HS-5 (cell line): ENCODE measurements at regions not wholly inside any gene's neighbourhood (a gene's known extent, or its start where the extent isn't known, plus 50 kb on each side); places are given as distances from the start of the nearest gene placed in this dataset.
"Not testable (repeated sequence)": the region's sequence is repeated elsewhere in the genome, so short reads cannot be mapped to it uniquely, and the experiment has no call there.

ENCODE experiments used
- DNase-seq: peaks from one replicate; pipeline ENCODE4 v3.0.0-alpha.2; 2012; ENCODE audit warnings: low read depth

GRCh38 chr2:195352581-195352980 is 304.4 kb upstream of the SLC39A10 start:
- DNase-seq = no peak

GRCh38 chr2:195343942-195344530 is 313.0 kb upstream of the SLC39A10 start:
- DNase-seq = peak; percentile 22

- no peak for DNase-seq
Measured at GRCh38 chr2:195343540-195343939, 313.5 kb upstream of the SLC39A10 start.

DNA sequence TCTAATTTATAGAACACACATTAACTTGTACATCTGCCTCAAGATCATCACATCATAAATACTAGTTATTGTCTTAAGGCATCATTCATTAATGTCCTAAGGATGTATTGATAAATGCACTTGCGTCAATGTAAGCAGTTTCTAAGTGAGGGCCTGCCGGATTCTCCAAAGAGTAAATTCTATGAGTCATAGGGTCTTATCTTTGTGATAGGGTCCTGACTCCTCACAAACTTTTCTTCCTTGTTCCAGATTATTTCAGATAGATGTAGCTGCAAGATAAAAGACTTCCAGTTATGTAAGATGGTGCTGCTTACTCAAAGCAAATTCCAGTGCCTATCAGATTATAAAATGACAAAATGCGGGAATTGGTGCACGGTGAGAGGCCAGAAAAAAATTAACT is 315.0 kb upstream of the SLC39A10 start:
- DNase-seq = no peak

- no peak for DNase-seq
Measured at GRCh38 chr2:195338856-195339255, 318.2 kb upstream of the SLC39A10 start.

DNA sequence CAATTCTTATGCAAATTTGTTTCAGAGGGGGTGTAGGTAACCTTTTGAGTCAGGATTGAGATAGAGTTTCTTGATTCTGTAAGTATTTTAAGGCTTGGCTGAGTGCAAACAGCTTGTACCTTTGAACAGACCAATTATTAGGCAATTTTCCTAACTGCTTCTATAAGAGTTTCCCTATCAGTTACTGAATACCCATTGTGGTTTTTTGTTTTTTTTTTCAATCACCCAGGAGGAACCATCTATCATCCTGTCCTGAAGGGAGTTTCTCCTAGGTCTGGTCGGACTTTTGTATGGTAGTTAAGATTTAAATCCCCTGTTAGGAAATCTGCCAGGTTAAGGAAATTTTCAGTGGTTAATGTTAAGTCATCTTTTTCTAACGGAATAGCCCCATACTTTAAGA is 319.4 kb upstream of the SLC39A10 start:
- no peak for DNase-seq

- DNase-seq = no peak
Measured at GRCh38 chr2:195333869-195334268, 323.2 kb upstream of the SLC39A10 start.

DNA sequence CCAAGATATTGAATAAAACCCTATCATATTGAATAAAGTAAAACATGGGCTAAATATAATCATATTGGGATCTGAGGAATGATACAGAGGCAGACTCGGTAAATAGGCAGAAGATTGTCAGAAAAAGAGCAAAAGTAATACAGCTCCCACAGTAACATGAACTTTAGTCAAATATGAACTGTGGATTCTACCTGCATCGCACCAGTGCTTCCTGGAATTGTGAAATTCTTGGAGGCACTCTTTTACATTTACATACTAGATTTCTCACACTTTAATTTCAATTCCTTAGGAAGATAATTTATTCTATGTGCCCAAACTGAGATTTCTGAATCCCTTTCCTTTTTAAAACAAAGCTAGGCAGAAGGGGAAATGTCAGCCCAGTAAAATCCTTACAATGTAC is 325.1 kb upstream of the SLC39A10 start:
- DNase-seq = no peak

GRCh38 chr2:195331129-195331528 is 325.9 kb upstream of the SLC39A10 start:
- no peak for DNase-seq

DNA sequence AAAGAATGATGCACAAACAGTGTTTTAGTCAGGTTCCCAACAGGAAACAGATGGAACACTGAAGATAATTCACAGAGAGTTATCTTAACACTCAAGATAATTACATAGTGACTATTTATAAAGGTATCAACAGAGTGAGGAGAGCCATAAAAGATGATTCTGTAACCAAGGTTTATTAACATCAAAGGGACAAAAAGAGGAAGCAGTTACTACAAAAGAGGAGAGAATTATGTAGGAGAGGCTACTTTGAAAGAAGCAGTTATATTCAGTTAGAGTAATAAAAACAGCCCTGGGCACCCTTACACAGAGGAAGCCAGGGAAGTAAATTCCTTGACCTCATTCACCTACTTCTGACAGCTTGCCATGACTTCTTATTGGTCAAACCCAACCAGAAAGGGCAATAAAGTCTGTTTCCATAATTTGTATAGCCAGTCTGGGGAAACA is 326.5 kb upstream of the SLC39A10 start:
- no peak for DNase-seq

DNA sequence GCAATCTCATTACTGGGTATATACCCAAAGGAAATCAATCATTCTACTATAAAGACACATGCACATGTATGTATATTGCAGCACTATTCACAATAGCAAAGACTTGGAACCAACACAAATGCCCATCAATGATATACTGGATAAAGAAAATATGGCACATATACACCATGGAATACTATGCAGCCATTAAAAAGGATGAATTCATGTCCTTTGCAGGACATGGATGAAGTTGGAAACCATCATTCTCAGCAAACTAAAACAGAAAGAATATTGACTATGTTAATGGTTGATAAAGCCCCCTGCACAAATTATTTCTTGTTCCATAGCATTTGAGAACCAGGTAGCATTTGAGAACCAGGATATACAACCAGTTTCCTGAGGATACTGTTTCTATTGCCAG is 327.2 kb upstream of the SLC39A10 start:
- DNase-seq = not testable (repeated sequence)

- no peak for DNase-seq
Measured at GRCh38 chr2:195326537-195326936, 330.5 kb upstream of the SLC39A10 start.

DNA sequence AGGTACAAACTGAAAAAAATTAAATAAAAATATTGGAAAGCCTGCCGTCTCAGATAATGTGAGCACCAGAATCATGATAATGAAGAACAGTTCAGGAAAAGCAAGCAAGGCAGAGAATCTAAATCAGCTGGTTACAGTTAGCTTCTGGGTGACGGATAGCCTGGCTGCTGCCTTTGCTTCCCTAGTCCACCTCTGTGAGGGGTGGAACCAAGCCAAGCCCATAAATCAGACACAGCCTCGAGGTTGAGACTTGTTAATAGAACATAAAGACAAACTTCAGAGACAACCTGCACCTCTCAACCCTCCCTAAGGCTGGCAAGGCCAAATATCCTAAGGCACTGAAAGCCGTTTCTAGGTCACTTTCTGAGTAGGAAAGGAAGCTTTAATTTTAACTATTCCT is 334.7 kb upstream of the SLC39A10 start:
- no peak for DNase-seq

- no peak for DNase-seq
Measured at GRCh38 chr2:195320413-195320973, 336.5 kb upstream of the SLC39A10 start.

DNA sequence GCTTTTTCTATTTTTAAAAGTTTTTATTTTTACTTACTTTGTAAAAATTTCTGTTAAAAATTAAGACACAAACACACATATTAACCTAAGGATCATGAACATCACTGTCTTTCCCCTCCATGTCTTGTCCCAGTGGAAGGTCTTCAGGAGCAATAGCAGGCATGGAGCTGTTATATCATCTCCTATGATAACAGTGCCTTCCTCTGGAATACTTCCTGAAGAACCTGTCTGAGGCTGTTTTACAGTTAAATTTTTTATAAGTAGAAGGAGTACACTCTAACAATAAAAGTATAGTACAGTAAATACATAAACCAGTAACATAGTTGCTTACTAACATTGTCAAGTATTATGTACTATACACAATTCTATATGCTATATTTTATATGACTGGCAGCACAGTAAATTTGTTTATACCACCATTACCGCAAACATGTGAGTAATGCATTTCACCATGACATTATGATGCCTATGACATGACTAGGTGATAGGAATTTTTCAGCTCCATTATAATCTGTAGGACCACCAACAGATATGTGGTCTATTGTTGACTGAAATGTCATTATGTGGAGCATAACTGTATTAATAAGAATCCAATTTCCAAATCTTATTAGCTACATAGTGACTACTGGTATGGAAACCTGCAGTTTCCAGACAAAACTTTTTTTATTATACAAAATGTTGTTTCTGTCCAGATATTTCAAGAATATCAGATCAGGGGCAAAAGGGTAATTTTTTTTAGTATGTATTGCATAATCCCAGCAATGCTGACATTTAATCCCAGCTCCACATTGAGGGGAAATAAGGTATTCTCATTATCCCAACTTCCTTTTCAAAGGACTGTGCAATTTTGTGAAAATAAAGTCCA is 337.2 kb upstream of the SLC39A10 start:
- DNase-seq = peak; percentile 23

DNA sequence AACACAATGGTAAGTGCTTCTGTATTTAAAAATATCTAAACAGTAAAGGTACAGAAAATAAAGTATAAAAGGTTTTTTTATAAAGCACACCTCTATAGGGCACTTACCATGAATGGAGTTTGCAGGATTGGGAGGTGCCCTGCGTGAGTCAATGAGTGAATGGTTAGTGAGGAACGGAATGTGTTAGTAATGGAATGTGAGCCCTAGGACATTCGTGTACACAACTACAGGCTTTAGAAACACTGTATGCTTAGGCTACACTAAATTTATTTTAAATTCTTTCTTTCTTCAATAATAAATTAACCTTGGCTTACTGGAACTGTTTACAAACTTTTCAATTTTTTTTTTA is 337.9 kb upstream of the SLC39A10 start:
- DNase-seq = peak; percentile 64

DNA sequence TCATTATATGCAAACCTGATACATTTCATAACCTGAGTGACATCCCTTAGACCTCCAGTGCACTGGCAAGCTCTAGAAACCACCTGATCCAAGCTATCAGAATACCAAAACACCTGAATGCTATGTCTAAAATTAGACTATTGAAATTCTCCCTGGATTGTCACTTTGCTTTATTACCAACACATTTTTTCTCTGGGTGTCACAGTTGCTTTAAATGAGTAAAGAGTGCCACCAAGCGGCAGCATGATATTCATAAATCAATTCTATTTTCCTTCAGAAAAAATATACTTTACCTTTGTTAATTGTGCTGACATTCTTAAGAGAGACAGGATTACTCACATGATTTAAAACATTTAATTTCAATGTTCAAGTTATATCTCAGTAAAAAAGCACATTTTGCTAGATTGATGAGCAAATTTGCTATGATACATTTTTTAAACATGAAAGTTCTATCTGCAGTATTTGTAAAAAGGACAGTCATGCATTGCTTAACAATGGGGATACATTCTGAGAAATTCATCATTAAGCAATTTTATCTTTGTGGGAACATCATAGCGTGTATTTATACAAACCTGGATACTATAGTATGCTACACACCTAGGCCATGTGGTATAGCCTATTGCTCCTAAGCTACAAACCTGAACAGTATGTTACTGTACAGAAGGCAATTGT is 338.4 kb upstream of the SLC39A10 start:
- no peak for DNase-seq

DNA sequence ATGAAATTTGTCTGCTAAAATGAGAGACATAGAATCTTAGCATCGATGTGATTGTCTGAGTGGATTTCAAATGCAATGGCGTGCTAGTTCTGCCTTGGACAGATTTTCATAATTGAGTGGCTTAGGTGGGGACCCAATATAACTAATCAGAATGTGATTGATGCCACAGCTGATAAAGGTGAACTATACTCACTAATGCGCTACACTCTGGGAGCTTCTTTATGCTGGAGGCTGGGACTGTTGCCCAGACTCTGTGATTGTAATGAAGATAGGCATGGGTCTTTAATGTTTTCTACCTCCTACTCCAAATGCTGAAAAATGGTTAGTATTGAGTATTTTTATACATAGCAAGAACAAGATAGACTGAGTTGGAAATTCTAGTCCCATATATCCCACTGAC is 339.5 kb upstream of the SLC39A10 start:
- no peak for DNase-seq

DNA sequence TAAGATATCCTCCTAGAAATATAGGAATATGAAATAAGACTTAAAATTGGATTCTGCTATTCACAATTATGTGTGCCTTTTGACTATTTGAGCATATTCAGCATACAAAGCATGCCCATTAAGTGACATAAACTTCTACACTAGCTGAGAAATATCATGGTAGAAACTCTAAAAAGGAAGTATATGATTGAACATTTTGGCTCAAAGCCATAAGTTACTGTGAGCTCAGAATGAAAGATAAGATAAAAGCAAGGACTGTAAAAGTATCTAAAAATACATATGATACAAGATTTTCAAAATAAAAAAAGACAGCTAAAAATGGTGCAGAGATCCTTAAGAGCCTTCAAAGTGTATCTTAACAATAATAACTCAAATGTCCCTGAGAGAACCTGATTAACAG is 340.5 kb upstream of the SLC39A10 start:
- no peak for DNase-seq

DNA sequence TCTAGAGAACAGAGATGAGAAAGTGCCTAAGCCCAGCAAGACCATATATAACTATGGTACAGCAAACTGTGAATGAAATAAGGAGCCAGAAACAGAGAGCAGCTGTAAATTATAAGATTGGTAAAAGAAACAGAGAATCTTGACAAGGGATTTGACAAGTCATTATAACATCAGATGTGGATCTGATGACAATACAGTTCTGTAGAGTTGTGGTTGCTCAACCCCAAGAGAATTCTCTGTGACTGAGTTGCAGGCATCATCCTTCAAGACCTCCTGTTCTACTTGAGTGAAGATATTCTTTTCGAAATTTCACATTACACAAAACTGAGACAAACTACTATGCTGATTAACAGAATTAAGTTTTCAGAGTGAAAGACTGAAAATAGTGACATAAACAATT is 343.1 kb upstream of the SLC39A10 start:
- DNase-seq = no peak

- DNase-seq = no peak
Measured at GRCh38 chr2:195312662-195313061, 344.4 kb upstream of the SLC39A10 start.

DNA sequence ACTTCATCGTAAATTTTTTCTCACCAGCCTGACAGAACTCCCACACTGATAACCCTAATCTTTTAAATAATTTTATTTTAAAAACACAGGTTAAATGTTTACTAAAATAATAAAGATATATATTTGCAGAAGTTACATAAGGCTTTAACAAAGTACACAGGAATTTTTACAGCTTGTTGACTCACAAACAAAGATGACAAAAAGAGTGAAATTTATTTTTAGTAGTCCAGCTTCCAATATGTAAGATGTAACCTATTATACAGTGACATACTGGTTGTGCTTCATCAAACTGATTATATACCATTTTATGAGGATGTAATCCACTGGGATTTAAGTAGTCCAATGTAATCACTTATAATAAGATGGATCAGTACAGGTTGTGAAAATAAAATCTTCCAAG is 348.9 kb upstream of the SLC39A10 start:
- no peak for DNase-seq

DNA sequence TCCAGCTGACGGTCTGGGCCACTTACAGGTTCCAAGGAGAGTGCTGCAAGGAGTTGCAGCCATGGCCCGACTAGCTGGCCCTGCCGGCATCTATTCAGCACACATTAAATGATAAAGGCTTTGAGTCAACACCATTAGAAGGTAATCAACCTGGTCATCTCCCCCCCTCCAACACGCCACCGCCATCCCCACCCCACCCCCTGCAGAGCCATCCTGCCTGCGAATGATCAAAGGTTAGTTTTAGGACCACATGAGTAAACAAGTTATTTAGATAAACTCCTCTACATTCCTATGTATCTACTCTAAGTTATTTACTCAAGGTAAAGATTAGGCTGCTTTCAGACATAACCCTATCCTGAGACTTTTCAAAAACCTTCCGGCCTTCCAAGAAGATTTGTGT is 349.3 kb upstream of the SLC39A10 start:
- DNase-seq = no peak
